ENCODE measurements at regions not wholly inside any gene's neighbourhood (a gene's known extent, or its start where the extent isn't known, plus 50 kb on each side); places are given as distances from the start of the nearest gene placed in this dataset.

GRCh38 chr2:43125090-43125998 lies 101.1 kb downstream of the ZFP36L2 start:
- TF ChIP-seq EP300 (IDR thresholded peaks at IDR 0.05; ENCODE audit: borderline replicate concordance) (no peak), TCF12 (IDR thresholded peaks at IDR 0.05; ENCODE audit: low read depth) (no peak), YY1 (IDR thresholded peaks at IDR 0.05; ENCODE audit: low read depth) (no peak), TEAD4 (IDR thresholded peaks at IDR 0.05) (no peak), CEBPB (IDR thresholded peaks at IDR 0.05) (no peak), RAD21 (IDR thresholded peaks at IDR 0.05; ENCODE audit: low read depth) (no peak), EGR1 (IDR thresholded peaks at IDR 0.05) (no peak), FOXM1 (IDR thresholded peaks at IDR 0.05; ENCODE audit: borderline replicate concordance, low read depth) (no peak)
- TF ChIP-seq, protein P1, sequence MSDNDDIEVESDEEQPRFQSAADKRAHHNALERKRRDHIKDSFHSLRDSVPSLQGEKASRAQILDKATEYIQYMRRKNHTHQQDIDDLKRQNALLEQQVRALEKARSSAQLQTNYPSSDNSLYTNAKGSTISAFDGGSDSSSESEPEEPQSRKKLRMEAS (IDR thresholded peaks at IDR 0.05) = no peak
- TF ChIP-seq, protein P2, sequence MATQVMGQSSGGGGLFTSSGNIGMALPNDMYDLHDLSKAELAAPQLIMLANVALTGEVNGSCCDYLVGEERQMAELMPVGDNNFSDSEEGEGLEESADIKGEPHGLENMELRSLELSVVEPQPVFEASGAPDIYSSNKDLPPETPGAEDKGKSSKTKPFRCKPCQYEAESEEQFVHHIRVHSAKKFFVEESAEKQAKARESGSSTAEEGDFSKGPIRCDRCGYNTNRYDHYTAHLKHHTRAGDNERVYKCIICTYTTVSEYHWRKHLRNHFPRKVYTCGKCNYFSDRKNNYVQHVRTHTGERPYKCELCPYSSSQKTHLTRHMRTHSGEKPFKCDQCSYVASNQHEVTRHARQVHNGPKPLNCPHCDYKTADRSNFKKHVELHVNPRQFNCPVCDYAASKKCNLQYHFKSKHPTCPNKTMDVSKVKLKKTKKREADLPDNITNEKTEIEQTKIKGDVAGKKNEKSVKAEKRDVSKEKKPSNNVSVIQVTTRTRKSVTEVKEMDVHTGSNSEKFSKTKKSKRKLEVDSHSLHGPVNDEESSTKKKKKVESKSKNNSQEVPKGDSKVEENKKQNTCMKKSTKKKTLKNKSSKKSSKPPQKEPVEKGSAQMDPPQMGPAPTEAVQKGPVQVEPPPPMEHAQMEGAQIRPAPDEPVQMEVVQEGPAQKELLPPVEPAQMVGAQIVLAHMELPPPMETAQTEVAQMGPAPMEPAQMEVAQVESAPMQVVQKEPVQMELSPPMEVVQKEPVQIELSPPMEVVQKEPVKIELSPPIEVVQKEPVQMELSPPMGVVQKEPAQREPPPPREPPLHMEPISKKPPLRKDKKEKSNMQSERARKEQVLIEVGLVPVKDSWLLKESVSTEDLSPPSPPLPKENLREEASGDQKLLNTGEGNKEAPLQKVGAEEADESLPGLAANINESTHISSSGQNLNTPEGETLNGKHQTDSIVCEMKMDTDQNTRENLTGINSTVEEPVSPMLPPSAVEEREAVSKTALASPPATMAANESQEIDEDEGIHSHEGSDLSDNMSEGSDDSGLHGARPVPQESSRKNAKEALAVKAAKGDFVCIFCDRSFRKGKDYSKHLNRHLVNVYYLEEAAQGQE (IDR thresholded peaks at IDR 0.05; ENCODE audit: low read depth) = no peak

All from Ishikawa (cell line).